Transverse colon (tissue), 4 donors: ENCODE measurements at regions not wholly inside any gene's neighbourhood (a gene's known extent, or its start where the extent isn't known, plus 50 kb on each side); places are given as distances from the start of the nearest gene placed in this dataset.
"Not testable (repeated sequence)": the region's sequence is repeated elsewhere in the genome, so short reads cannot be mapped to it uniquely, and the experiment has no call there.

ENCODE experiments used
- DNase-seq: peaks from one replicate; pipeline ENCODE4 v3.0.0-alpha.2; 2019
- H3K27ac ChIP-seq, 4 donors: fragments of 200-600 bp; sonication (generic); 2 replicates each; pipeline ENCODE4 v1.5.1; 2016 to 2018; ENCODE audit warnings: inconsistent platforms in 4 of 4
- H3K27me3 ChIP-seq: fragments of 200-600 bp; sonication (generic); 2 replicates; pipeline ENCODE4 v1.5.1; 2017; ENCODE audit warnings: inconsistent platforms
- H3K36me3 ChIP-seq, 4 donors: fragments of 200-600 bp; sonication (generic); 2 replicates each; pipeline ENCODE4 v1.5.1; 2017 to 2019; ENCODE audit warnings: inconsistent platforms in 4 of 4
- H3K4me1 ChIP-seq, 4 donors: fragments of 200-600 bp; sonication (generic); 2 replicates each; pipeline ENCODE4 v1.5.1; 2017 to 2020; ENCODE audit warnings: inconsistent platforms in 4 of 4
- H3K4me3 ChIP-seq, 4 donors: fragments of 200-600 bp; sonication (generic); 1 replicate in 1 of 4; 2 replicates in 3 of 4; pipeline versions ENCODE4 v1.5.1 to v1.6.1; 2017 to 2019; ENCODE audit warnings: inconsistent platforms in 4 of 4
- H3K9me3 ChIP-seq, 2 donors: fragments of 200-600 bp; sonication (generic); 2 replicates each; pipeline ENCODE4 v1.5.1; 2017 to 2019; ENCODE audit warnings: inconsistent platforms in 2 of 2
- EP300 ChIP-seq: sonication (generic); formaldehyde crosslinking; IDR thresholded peaks from one replicate; pipeline ENCODE4 v1.6.1; 2017; ENCODE audit warnings: antibody characterized with exemption, low read depth
- POLR2A ChIP-seq: fragments of 450-650 bp; IDR thresholded peaks from one replicate; pipeline ENCODE4 v1.6.1; 2016; ENCODE audit warnings: antibody characterized with exemption, mild to moderate bottlenecking, moderate library complexity
- POLR2AphosphoS5 ChIP-seq, 3 donors: sonication (generic); formaldehyde crosslinking; IDR thresholded peaks; one replicate each; pipeline ENCODE4 v1.6.1; 2016; ENCODE audit warnings: antibody characterized with exemption in 3 of 3
- WGBS, 2 donors: methylation state at CpG; one replicate each; pipeline ENCODE4 v1.1.5; 2018; ENCODE audit warnings: low coverage in 1 of 2; 5-methylcytosine and 5-hydroxymethylcytosine counted together
- in situ Hi-C, 4 donors: fragments of 200-750 bp; cut with MboI; loops; one replicate each; pipeline versions ENCODE4 v1.15.0 to v1.15.1; 2017; ENCODE audit warnings: low sequenced_read_pairs in 3 of 4, low pct_ligation_motif_present in 1 of 4, low pct_unique_long_range_greater_than_20kb in 1 of 4
- intact Hi-C: fragments of 100-400 bp; cut with DNase I; formaldehyde crosslinking; loops from one replicate; pipeline ENCODE4 v1.15.1; 2023; ENCODE audit warnings: low total_unique reads
- TF ChIP-seq, protein P1 (sequence below), 5 experiments: fragments of 200-600 bp in 3 of 5; fragments of 450-650 bp in 2 of 5; sonication (generic) in 3 of 5; IDR thresholded peaks; 1 replicate in 2 of 5; 2 replicates in 3 of 5; pipeline ENCODE4 v1.5.1; 2016 to 2017; ENCODE audit warnings: antibody characterized with exemption in 5 of 5, inconsistent platforms in 3 of 5, mild to moderate bottlenecking in 2 of 5, moderate library complexity in 1 of 5

DNA sequence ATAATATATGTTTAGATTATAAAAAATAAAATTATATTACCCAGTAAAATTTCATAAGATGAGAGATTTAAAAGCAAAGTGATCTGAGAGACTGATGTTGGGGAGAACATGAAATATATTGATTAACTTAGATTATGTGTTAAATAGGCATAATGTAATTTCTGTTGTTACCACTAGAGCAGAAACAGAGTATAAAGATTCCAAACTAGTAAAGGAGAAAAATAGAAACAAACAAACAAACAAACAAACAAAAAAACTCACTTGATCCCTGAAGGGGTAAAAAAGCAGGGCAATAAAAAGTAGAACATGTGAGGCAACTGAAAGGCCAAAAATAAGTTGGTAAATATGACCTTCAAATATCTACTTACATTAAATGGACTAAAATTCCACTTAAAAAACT is 640.4 kb upstream of the RGS18 start:
- Histone ChIP-seq H3K4me3 (no peak overlapping the region), H3K36me3 (no peaks in the 10 kb centered on the region), H3K4me1 (no peaks in the 10 kb centered on the region), H3K27ac (no peak overlapping the region), H3K9me3 (peaks cover 0 to 5% of the 10 kb centered on the region in 2 donors), H3K27me3 (no peaks in the 10 kb centered on the region)
- in situ Hi-C loops (no loop called here), intact Hi-C loops (no loop called here)
- TF ChIP-seq POLR2AphosphoS5 (IDR thresholded peaks at IDR 0.05) (no peak), POLR2A (no peak), EP300 (no peak)
- TF ChIP-seq, protein P1, sequence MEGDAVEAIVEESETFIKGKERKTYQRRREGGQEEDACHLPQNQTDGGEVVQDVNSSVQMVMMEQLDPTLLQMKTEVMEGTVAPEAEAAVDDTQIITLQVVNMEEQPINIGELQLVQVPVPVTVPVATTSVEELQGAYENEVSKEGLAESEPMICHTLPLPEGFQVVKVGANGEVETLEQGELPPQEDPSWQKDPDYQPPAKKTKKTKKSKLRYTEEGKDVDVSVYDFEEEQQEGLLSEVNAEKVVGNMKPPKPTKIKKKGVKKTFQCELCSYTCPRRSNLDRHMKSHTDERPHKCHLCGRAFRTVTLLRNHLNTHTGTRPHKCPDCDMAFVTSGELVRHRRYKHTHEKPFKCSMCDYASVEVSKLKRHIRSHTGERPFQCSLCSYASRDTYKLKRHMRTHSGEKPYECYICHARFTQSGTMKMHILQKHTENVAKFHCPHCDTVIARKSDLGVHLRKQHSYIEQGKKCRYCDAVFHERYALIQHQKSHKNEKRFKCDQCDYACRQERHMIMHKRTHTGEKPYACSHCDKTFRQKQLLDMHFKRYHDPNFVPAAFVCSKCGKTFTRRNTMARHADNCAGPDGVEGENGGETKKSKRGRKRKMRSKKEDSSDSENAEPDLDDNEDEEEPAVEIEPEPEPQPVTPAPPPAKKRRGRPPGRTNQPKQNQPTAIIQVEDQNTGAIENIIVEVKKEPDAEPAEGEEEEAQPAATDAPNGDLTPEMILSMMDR (IDR thresholded peaks at IDR 0.05), result no peak
- DNase-seq, result no peak

DNA sequence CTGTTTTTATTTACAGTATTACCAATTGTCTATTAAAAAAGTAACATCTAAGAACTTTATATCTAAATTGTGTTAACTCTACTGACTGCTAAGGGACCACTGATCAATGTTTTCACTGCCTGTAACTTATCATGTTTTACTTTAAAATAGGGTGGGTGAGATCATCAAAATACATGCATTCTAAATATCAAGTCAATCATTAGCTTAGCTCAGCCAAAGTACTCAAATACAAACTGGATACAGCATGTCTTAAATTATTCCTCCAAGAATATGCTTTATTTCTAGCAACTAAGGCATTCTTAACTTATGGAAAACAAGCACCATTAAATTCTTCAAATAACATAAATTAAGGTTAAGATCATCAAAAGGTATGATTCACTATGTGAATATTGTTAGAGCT is 638.7 kb upstream of the RGS18 start:
- no peak for TF ChIP-seq POLR2AphosphoS5 (IDR thresholded peaks at IDR 0.05)
- TF ChIP-seq, protein P1 (IDR thresholded peaks at IDR 0.05), result no peak
- no peak for TF ChIP-seq EP300
- no peak overlapping the region for H3K4me3 ChIP-seq
- H3K9me3 ChIP-seq, result no peaks in the 10 kb centered on the region
- in situ Hi-C loops (no loop called here), intact Hi-C loops (no loop called here)
- H3K27ac ChIP-seq, result no peak overlapping the region
- DNase-seq, result no peak
- H3K36me3 ChIP-seq, result no peaks in the 10 kb centered on the region
- H3K27me3 ChIP-seq, result no peaks in the 10 kb centered on the region
- no peaks in the 10 kb centered on the region for H3K4me1 ChIP-seq

DNA sequence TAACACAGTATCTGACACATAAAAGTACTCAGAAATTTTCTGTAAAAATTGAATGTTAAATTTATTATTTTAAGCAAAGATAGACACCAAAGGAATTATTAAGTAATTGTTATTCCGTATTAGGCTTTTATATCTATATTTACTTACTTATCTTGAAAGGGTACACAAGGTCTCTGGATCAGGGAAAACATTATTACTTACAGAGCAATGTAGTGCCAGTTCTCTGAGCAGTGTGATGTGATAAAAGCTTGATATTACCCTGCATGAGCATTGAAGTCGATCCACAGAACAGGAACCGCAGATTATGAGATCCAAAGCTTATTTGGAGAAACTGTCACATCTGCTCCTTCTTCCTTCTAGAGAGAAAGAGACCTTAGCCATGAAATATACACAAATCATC is 637.9 kb upstream of the RGS18 start:
- no peaks in the 10 kb centered on the region for H3K4me1 ChIP-seq
- intact Hi-C loops, result no loop called here
- TF ChIP-seq EP300, result no peak
- in situ Hi-C loops, result no loop called here
- 79 to 100% methylated on average over 3 of the region's 3 CpGs for WGBS, 2 donors
- H3K27ac ChIP-seq, result no peak overlapping the region
- H3K27me3 ChIP-seq, result no peaks in the 10 kb centered on the region
- no peak overlapping the region for H3K4me3 ChIP-seq
- no peak for DNase-seq
- H3K9me3 ChIP-seq, result no peaks in the 10 kb centered on the region
- H3K36me3 ChIP-seq, result no peaks in the 10 kb centered on the region

DNA sequence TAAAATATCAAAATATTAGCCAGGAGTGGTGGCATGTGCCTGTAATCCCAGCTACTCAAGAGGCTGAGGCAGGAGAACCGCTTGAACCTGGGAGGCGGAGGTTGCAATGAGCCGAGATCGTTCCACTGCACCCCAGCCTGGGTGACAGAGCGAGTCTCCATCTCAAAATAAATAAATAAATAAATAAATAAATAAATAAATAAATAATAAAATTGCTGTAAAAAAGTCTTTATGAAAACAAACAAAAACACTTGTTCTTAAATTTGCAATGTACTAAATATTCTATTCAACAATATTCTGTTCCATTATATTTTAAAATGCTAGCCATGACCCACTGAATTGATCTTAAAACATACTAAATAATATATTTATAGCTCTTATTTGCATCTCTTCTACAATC is 632.3 kb upstream of the RGS18 start:
- WGBS, 2 donors, result 91% methylated on average over 5 of the region's 5 CpGs; no CpG with 5 or more reads in 1 of the 2 donors
- H3K4me1 ChIP-seq, H3K4me3 ChIP-seq, H3K9me3 ChIP-seq, H3K27ac ChIP-seq, DNase-seq, in situ Hi-C loops, intact Hi-C loops, H3K27me3 ChIP-seq, H3K36me3 ChIP-seq: not testable (repeated sequence)

DNA sequence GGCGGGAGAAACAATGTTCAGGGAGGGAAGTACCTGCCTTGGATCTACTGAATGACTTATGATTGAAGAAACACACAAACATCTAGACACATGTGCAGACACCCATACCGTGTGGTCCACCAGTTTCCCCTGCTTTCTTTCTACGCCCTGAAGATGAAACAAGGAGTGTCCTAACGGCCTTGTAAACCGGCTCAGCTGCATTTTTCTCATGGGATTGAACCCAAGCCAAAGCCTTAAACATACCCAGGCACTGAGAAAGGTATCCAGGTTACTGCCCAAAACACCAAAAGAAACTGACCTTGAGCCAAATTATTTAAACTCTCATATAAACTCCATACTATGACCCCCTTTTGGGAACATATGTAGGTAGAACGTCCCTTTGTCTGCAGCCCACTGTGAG is 630.0 kb upstream of the RGS18 start:
- Histone ChIP-seq H3K9me3 (no peaks in the 10 kb centered on the region), H3K27me3 (no peaks in the 10 kb centered on the region), H3K4me3 (no peak overlapping the region), H3K36me3 (no peaks in the 10 kb centered on the region), H3K27ac (no peak overlapping the region), H3K4me1 (no peaks in the 10 kb centered on the region)
- TF ChIP-seq POLR2A (no peak), EP300 (no peak), POLR2AphosphoS5 (IDR thresholded peaks at IDR 0.05) (no peak)
- TF ChIP-seq, protein P1 (IDR thresholded peaks at IDR 0.05), result no peak
- no peak for DNase-seq
- intact Hi-C loops (no loop called here), in situ Hi-C loops (no loop called here)
- WGBS, 2 donors, result 37 to 54% methylated on average over 6 of the region's 6 CpGs
